ENCODE measurements at regions not wholly inside any gene's neighbourhood (a gene's known extent, or its start where the extent isn't known, plus 50 kb on each side); places are given as distances from the start of the nearest gene placed in this dataset.

DNA sequence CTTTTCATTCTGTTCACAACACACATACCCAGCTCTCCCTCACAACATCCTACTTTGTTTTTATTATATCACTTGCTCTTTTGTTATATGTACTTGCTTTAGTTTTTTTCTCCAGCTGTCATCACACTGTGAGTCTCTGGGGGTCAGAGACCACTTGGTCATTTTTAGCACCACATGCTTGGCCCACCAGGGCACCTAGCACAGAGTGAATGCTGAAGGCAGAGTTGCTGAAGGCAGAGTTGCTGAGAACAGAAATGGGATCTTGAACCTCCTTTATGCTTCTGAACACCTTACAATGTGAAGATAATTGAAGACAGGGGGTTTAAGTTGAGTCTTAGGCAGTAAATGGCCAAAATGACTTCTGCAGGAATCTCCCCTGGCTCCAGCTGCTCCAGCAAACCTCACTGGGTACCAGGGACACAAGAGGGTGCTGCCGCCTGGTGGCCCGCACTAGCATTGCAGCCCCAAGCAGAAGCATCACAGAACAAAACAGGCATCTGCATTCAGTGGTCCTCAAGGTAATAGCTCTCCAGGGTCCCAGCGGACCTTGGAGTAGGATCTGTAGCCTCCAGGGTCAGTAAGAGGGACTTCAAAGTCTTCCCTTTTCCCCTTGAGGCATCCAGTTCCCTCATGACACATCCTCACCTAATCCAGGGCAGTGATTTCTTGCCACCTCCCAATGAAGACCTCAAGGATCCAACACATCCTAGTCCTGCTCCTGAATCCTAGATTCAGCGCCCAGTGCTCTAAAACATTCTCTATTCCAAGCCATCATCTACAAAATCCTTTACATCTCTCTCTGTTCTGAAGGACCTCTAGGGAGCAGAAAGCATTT, 1972.6 kb downstream of the TP53TG3F start:
- H3K9me3 ChIP-seq (replicated peaks in 1 of 3), result no peaks in the 10 kb centered on the region
- H3K36me3 ChIP-seq (replicated peaks in 1 of 2), result no peaks in the 10 kb centered on the region
- no peak overlapping the region for H3K4me3 ChIP-seq
- H3K27me3 ChIP-seq, result no peaks in the 10 kb centered on the region
- intact Hi-C loops (cut with DNase I), result no loop called here
- DNase-seq, result peak in 2 of 7 donors; percentile 17 to 26
- H3K4me1 ChIP-seq (replicated peaks in 1 of 2), result no peaks in the 10 kb centered on the region
- WGBS, 4 donors, result 1 to 12% (median 10%) methylated on average over 3 to 4 of the region's 4 CpGs
- TF ChIP-seq, protein P1, sequence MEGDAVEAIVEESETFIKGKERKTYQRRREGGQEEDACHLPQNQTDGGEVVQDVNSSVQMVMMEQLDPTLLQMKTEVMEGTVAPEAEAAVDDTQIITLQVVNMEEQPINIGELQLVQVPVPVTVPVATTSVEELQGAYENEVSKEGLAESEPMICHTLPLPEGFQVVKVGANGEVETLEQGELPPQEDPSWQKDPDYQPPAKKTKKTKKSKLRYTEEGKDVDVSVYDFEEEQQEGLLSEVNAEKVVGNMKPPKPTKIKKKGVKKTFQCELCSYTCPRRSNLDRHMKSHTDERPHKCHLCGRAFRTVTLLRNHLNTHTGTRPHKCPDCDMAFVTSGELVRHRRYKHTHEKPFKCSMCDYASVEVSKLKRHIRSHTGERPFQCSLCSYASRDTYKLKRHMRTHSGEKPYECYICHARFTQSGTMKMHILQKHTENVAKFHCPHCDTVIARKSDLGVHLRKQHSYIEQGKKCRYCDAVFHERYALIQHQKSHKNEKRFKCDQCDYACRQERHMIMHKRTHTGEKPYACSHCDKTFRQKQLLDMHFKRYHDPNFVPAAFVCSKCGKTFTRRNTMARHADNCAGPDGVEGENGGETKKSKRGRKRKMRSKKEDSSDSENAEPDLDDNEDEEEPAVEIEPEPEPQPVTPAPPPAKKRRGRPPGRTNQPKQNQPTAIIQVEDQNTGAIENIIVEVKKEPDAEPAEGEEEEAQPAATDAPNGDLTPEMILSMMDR (IDR thresholded peaks at IDR 0.05), result peak in 5 of 6 experiments; percentile 12 to 42 (median 31)
- TF ChIP-seq POLR2A (IDR thresholded peaks at IDR 0.05), result no peak
- no peak overlapping the region for H3K27ac ChIP-seq

DNA sequence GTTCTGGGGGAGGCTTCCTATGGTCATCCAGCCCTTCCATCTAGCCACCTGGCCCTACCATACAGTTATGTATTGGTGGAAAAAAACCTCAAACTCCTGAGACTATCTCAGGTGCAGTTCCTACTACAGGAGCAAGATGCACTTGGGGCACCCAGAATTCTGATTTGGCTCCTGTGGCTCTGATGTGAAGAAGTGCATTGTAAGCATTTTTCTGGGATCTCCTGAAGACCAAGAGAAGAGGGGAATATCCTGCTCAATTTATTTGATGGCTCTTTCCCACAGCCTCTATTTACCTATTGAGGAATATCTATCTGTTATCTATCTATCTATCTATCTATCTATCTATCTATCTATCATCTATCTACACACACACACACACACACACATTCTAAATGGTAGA, 1981.5 kb downstream of the TP53TG3F start:
- Histone ChIP-seq H3K36me3 (replicated peaks in 1 of 2) (no peaks in the 10 kb centered on the region), H3K4me3 (no peak overlapping the region), H3K9me3 (replicated peaks in 1 of 3) (no peaks in the 10 kb centered on the region), H3K4me1 (replicated peaks in 1 of 2) (no peaks in the 10 kb centered on the region), H3K27ac (no peak overlapping the region), H3K27me3 (no peaks in the 10 kb centered on the region)
- DNase-seq, result no peak
- intact Hi-C loops (cut with DNase I), result no loop called here
- no peak for TF ChIP-seq POLR2A (IDR thresholded peaks at IDR 0.05)
- TF ChIP-seq, protein P1 (IDR thresholded peaks at IDR 0.05), result no peak

DNA sequence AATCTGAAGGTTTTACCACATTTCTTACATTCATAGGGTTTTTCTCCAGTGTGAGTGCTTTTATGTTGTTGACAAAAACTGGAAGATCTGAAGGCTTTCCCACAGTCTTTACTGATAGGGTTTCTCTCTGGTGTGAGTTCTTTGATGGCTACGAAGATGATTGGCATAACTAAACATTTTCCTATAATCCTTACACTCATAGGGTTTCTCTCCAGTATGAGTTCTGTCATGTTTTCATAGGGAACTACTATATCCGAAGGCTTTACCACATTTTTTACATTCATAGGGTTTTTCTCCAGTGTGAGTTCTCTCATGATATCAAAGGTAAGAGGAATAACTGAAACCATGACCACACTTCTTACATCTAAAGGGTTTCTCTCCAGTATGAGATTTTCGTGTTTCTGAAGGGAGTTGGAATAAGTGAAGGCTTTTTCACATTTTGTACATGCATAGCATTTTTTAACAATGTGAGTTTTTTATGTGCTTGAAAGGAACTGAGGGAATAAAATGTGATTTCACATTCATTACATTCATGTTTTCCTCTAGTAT, 1987.7 kb downstream of the TP53TG3F start:
- H3K9me3 ChIP-seq (replicated peaks in 1 of 3), result peaks cover 0 to 15% (median 0%) of the 10 kb centered on the region in 3 donors

DNA sequence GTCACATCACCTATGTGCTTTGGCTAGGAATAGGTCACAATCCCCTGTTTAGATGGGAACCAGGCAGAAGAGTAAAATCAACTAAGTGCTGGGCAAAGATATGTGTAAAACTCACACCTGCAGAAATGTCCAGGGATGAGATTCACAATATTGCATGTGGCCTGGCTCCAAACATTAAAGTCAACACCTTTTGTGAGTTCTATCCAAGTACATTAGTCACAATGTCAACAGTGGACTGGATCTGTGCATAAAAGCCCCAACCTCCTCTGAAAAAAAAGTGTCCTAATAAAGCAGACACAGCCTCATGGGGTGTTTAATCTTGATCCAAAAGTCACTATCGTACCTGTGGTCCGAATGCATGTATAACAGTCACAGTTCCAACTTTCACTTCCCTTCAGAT, 1990.3 kb downstream of the TP53TG3F start:
- H3K9me3 ChIP-seq (replicated peaks in 1 of 3), result peaks cover 0 to 15% (median 0%) of the 10 kb centered on the region in 3 donors
- no peaks in the 10 kb centered on the region for H3K27me3 ChIP-seq
- H3K36me3 ChIP-seq (replicated peaks in 1 of 2), result no peaks in the 10 kb centered on the region
- WGBS, 4 donors, result 43 to 67% (median 51%) methylated on average over 1 to 2 of the region's 2 CpGs
- intact Hi-C loops (cut with DNase I), result no loop called here
- H3K27ac ChIP-seq, result no peak overlapping the region
- H3K4me1 ChIP-seq (replicated peaks in 1 of 2), result no peaks in the 10 kb centered on the region
- H3K4me3 ChIP-seq, result no peak overlapping the region
- no peak for DNase-seq
- TF ChIP-seq, protein P1 (IDR thresholded peaks at IDR 0.05), result no peak
- no peak for TF ChIP-seq POLR2A (IDR thresholded peaks at IDR 0.05)

More for the DNA sequence above, 1987.7 kb downstream of the TP53TG3F start:
- Histone ChIP-seq H3K27me3 (no peaks in the 10 kb centered on the region), H3K4me3 (no peak overlapping the region), H3K27ac (no peak overlapping the region), H3K36me3 (replicated peaks in 1 of 2) (no peaks in the 10 kb centered on the region), H3K4me1 (replicated peaks in 1 of 2) (no peaks in the 10 kb centered on the region)
- TF ChIP-seq, protein P1 (IDR thresholded peaks at IDR 0.05), result no peak
- TF ChIP-seq POLR2A (IDR thresholded peaks at IDR 0.05), result no peak
- intact Hi-C loops (cut with DNase I), result no loop called here
- DNase-seq, result no peak
- WGBS, 4 donors, result 23 to 31% (median 28%) methylated on average over 3 of the region's 3 CpGs

Data from adrenal gland (tissue), 9 donors.